Epithelial cell of esophagus (primary cell): ENCODE measurements at regions not wholly inside any gene's neighbourhood (a gene's known extent, or its start where the extent isn't known, plus 50 kb on each side); places are given as distances from the start of the nearest gene placed in this dataset.

ENCODE experiments used
- DNase-seq: peaks from one replicate; pipeline ENCODE4 v3.0.0; 2010; ENCODE audit warnings: low read depth
- H3K4me3 ChIP-seq: 2 replicates; pipeline ENCODE4 v1.5.1; 2011; ENCODE audit warnings: mild to moderate bottlenecking, low read length, control low read depth
- CTCF ChIP-seq: IDR thresholded peaks from 2 replicates; pipeline ENCODE4 v1.5.1; 2011; ENCODE audit warnings: low read depth, mild to moderate bottlenecking, low read length, control low read depth, inconsistent platforms; ENCODE audit not compliant: insufficient read depth; ENCODE audit errors: missing control alignments

- no peak overlapping the region for H3K4me3 ChIP-seq
- no peak for TF ChIP-seq CTCF
- no peak for DNase-seq
These were observed 70.0 kb downstream of the MZT1 start for GRCh38 chr13:72657379-72657778.

GRCh38 chr13:72656357-72656756, 71.1 kb downstream of the MZT1 start:
- TF ChIP-seq CTCF: no peak
- no peak for DNase-seq
- H3K4me3 ChIP-seq: no peak overlapping the region

GRCh38 chr13:72653506-72653905, 73.9 kb downstream of the MZT1 start:
- no peak for DNase-seq
- H3K4me3 ChIP-seq: no peak overlapping the region
- TF ChIP-seq CTCF: no peak

- TF ChIP-seq CTCF: no peak
- no peak overlapping the region for H3K4me3 ChIP-seq
- DNase-seq: peak; percentile 51
These were observed 74.7 kb downstream of the MZT1 start for GRCh38 chr13:72652681-72653080.

GRCh38 chr13:72651144-72651543, 76.3 kb downstream of the MZT1 start:
- no peak overlapping the region for H3K4me3 ChIP-seq
- peak; percentile 38 for DNase-seq
- peak; percentile 50 for TF ChIP-seq CTCF

- no peak for DNase-seq
- no peak overlapping the region for H3K4me3 ChIP-seq
- no peak for TF ChIP-seq CTCF
These were observed 77.3 kb downstream of the MZT1 start for GRCh38 chr13:72650051-72650700.

GRCh38 chr13:72648513-72649065, 78.8 kb downstream of the MZT1 start:
- DNase-seq: peak; percentile 29
- no peak overlapping the region for H3K4me3 ChIP-seq
- peak; percentile 52 for TF ChIP-seq CTCF
